Activated naive CD8-positive, alpha-beta T cell (primary cell): ENCODE measurements at regions not wholly inside any gene's neighbourhood (a gene's known extent, or its start where the extent isn't known, plus 50 kb on each side); places are given as distances from the start of the nearest gene placed in this dataset.
"Not testable (repeated sequence)": the region's sequence is repeated elsewhere in the genome, so short reads cannot be mapped to it uniquely, and the experiment has no call there.

Source experiments
- H3K27ac Mint-ChIP-seq: one replicate; pipeline ENCODE4 v1.8.0; 2021; ENCODE audit warnings: mixed read lengths
- H3K27me3 Mint-ChIP-seq: one replicate; pipeline ENCODE4 v1.8.0; 2021; ENCODE audit warnings: mixed read lengths
- H3K36me3 Mint-ChIP-seq: one replicate; pipeline ENCODE4 v1.8.0; 2021; ENCODE audit warnings: mixed read lengths
- H3K4me1 Mint-ChIP-seq: one replicate; pipeline ENCODE4 v1.8.0; 2021; ENCODE audit warnings: low read depth, mixed read lengths
- H3K4me3 Mint-ChIP-seq: one replicate; pipeline ENCODE4 v1.8.0; 2021; ENCODE audit warnings: mild to moderate bottlenecking, mixed read lengths
- H3K9me3 Mint-ChIP-seq: one replicate; pipeline ENCODE4 v1.8.0; 2021; ENCODE audit warnings: low read depth, mixed read lengths

DNA sequence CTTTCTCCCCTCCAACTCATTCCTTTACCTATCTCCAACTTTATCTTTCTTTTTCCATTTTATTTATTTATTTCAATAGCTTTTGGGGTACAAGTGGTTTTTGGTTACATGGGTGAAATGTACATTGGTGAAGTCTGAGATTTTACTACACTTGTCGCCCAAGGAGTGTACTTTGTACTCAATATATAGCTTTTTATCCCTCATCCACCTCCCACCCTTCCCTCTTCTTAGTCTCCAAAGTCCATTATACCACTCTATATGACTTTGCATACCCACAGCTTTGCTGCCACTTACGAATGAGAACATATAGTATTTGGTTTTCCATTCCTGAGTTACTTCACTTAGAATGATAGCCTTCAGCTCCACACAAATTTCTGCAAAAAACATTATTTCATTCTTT, 152.6 kb upstream of the NUDT4 start:
- Mint-ChIP-seq H3K36me3 (peaks cover 8% of the 10 kb centered on the region), H3K27ac (no peak overlapping the region), H3K4me3 (no peak overlapping the region), H3K9me3 (peaks cover 14% of the 10 kb centered on the region), H3K4me1 (peaks cover 2% of the 10 kb centered on the region), H3K27me3 (no peaks in the 10 kb centered on the region)

DNA sequence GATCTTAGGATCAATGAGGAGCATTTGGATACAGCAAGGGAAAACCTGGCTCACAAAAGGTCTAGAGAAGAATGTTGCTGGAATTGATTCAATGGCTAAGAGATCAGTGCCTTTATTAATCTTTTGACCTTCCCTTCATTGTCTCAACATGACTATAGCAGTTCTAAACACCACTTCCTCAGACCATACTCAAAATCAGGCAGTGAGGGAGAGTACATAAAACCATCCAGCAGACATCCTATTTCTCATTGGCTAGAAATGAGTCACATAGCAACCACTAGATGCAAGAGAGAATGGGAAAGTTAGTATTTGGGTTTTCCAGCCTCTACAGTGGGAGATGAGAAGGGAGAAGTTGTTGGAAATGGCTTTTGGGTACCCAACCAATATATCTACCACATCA, 151.4 kb upstream of the NUDT4 start:
- H3K4me3 Mint-ChIP-seq = no peak overlapping the region
- H3K27me3 Mint-ChIP-seq = no peaks in the 10 kb centered on the region
- peaks cover 7% of the 10 kb centered on the region for H3K36me3 Mint-ChIP-seq
- H3K27ac Mint-ChIP-seq = no peak overlapping the region
- peaks cover 7% of the 10 kb centered on the region for H3K9me3 Mint-ChIP-seq
- peaks cover 2% of the 10 kb centered on the region for H3K4me1 Mint-ChIP-seq

DNA sequence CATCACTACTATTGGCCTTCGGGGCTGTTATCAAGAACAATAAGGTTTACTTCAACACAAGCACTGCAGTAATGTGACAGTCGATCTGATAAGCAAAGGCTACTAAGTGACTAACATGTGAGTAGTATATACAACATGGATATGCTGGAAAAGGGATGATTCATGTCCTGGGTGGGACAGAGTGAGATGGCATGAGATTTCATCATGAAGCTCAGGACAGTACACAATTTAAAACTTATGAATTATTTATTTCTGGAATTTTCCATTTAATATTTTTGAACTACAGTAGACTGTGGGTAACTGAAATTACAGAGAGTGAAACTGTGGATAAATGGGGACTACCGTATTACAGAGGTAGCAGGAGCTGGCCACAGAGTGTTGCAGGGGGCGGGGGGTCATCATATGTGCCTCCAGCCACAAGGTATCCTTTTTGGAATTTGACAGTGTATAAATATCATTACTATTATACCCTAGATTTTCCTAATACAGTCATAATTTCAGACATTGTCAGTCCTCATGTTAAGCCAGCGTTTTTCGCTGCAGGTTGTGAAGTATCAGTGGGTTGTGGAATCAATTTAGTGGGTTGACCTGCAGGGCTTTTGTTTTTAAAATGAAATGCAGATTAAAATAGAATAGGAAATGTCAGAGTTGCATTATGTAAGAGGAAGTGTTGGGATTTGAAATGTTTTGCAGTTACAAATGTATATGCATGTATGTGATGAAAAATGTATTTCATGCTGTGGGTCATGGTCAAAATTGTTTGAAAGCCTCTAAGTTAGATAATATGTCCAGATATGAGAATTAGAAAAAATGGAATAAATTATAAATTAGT, 148.0 kb upstream of the NUDT4 start:
- Mint-ChIP-seq H3K27ac (no peak overlapping the region), H3K4me3 (no peak overlapping the region), H3K9me3 (peaks cover 4% of the 10 kb centered on the region), H3K4me1 (no peaks in the 10 kb centered on the region), H3K27me3 (no peaks in the 10 kb centered on the region), H3K36me3 (peaks cover 6% of the 10 kb centered on the region)

GRCh38 chr12:93230326-93230720, 147.4 kb upstream of the NUDT4 start:
- H3K4me3 Mint-ChIP-seq = no peak overlapping the region
- H3K27ac Mint-ChIP-seq = no peak overlapping the region
- peaks cover 4% of the 10 kb centered on the region for H3K9me3 Mint-ChIP-seq
- H3K27me3 Mint-ChIP-seq = no peaks in the 10 kb centered on the region
- peaks cover 6% of the 10 kb centered on the region for H3K36me3 Mint-ChIP-seq
- H3K4me1 Mint-ChIP-seq = no peaks in the 10 kb centered on the region

- Mint-ChIP-seq H3K36me3 (peaks cover 7% of the 10 kb centered on the region), H3K4me1 (no peaks in the 10 kb centered on the region), H3K27ac (no peak overlapping the region), H3K27me3 (no peaks in the 10 kb centered on the region), H3K4me3 (no peak overlapping the region), H3K9me3 (peaks cover 4% of the 10 kb centered on the region)
Measured at GRCh38 chr12:93231938-93232337, 145.8 kb upstream of the NUDT4 start.

- peaks cover 3% of the 10 kb centered on the region for H3K9me3 Mint-ChIP-seq
- H3K36me3 Mint-ChIP-seq = peaks cover 2% of the 10 kb centered on the region
- H3K4me1 Mint-ChIP-seq = no peaks in the 10 kb centered on the region
- no peak overlapping the region for H3K27ac Mint-ChIP-seq
- H3K4me3 Mint-ChIP-seq = no peak overlapping the region
- no peaks in the 10 kb centered on the region for H3K27me3 Mint-ChIP-seq
Measured at GRCh38 chr12:93234641-93235040, 143.1 kb upstream of the NUDT4 start.

DNA sequence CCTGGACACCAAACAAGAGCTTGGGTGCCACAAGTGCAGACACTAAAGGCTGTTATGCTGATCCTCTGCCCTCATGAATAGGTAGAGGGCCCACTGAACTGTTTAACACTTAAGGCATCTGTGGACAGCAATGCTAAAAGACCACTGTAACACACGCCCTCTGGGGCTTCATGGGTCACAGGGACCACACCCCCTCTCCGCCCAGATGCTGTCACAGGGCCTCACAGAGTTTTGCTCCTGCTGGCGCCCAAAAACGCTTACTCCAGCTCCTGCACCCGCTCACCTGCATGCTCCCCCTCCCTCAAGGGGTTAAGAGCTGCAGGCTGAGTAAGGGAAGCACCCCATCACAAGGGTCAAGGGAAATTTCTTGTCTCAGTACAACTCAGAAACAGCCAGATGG, 141.8 kb upstream of the NUDT4 start:
- H3K27me3 Mint-ChIP-seq = no peaks in the 10 kb centered on the region
- peaks cover 5% of the 10 kb centered on the region for H3K9me3 Mint-ChIP-seq
- no peaks in the 10 kb centered on the region for H3K4me1 Mint-ChIP-seq
- no peak overlapping the region for H3K4me3 Mint-ChIP-seq
- no peak overlapping the region for H3K27ac Mint-ChIP-seq
- peaks cover 2% of the 10 kb centered on the region for H3K36me3 Mint-ChIP-seq

- Mint-ChIP-seq H3K36me3 (peaks cover 2% of the 10 kb centered on the region), H3K9me3 (peaks cover 5% of the 10 kb centered on the region), H3K27ac (no peak overlapping the region), H3K27me3 (no peaks in the 10 kb centered on the region), H3K4me1 (no peaks in the 10 kb centered on the region), H3K4me3 (no peak overlapping the region)
Measured at GRCh38 chr12:93237235-93237915, 140.3 kb upstream of the NUDT4 start.

GRCh38 chr12:93238512-93239262, 139.0 kb upstream of the NUDT4 start:
- not testable (repeated sequence) for H3K27me3 Mint-ChIP-seq, H3K27ac Mint-ChIP-seq, H3K4me3 Mint-ChIP-seq, H3K9me3 Mint-ChIP-seq, H3K4me1 Mint-ChIP-seq, H3K36me3 Mint-ChIP-seq

DNA sequence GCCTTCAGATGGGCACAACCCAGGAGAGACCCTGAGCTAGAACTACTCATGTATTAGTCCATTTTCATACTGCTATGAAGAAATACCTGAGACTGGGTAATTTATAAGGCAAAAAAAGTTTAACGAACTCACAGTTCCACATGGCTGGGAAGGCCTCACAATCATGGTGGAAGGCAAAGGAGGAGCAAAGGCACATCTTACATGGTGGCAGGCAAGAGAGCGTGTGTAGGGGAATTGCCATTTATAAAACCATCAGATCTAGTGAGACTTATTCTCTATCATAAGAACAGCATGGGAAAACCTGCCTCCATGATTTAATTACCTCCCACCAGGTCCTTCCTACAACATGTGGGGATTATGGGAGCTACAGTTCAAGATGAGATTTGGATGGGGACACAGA, 137.9 kb upstream of the NUDT4 start:
- not testable (repeated sequence) for H3K27ac Mint-ChIP-seq, H3K9me3 Mint-ChIP-seq, H3K27me3 Mint-ChIP-seq, H3K36me3 Mint-ChIP-seq, H3K4me3 Mint-ChIP-seq
- peaks cover 19% of the 10 kb centered on the region for H3K4me1 Mint-ChIP-seq

- H3K27me3 Mint-ChIP-seq = no peaks in the 10 kb centered on the region
- H3K4me1 Mint-ChIP-seq = peaks cover 32% of the 10 kb centered on the region
Measured at GRCh38 chr12:93242154-93242972, 135.4 kb upstream of the NUDT4 start.

GRCh38 chr12:93243382-93243688, 134.4 kb upstream of the NUDT4 start:
- Mint-ChIP-seq H3K4me3 (no peak overlapping the region), H3K4me1 (peaks cover 37% of the 10 kb centered on the region), H3K27me3 (no peaks in the 10 kb centered on the region)

More at GRCh38 chr12:93242154-93242972, 135.4 kb upstream of the NUDT4 start:
- H3K27ac Mint-ChIP-seq = no peak overlapping the region
- H3K9me3 Mint-ChIP-seq = peaks cover 5% of the 10 kb centered on the region
- H3K4me3 Mint-ChIP-seq = no peak overlapping the region
- H3K36me3 Mint-ChIP-seq = no peaks in the 10 kb centered on the region

DNA sequence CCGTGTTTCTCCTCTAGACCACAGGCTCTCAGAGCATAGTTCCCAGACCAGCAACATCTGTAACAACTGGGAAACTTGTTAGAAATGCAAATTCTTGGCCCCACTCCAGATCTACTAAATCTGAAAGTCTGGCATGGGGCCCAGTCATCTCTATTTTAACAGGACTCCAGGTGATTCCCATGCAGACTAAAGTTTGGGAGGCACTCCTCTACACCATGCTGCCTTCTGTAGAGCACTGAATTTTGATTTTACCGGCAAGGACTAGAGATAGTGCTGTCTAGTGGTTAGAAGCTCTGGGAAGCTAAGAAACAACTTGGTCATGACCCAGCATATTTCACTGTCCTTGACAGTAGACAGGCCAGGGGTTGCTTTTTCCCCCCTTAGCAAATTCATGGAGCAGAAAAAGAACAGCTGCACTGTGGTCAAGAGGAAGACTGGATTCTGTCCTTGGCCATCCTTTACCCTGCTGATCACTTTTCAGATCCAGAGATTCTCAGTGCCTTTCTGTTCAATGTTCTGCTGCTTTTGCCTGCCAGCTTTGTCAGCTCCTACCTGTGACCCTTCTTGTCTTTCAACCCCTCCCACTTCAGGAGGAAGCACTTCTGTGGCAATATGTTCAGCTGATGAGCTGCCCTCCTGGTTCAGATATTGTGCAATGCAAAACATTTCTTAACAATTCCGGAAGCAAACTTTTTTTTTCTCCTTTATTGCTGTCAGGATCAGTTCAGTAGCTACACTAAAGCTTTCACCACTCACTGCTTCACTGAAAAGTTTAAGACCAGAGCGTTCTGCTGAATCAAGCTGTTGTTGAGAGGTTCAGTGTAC, 133.8 kb upstream of the NUDT4 start:
- H3K9me3 Mint-ChIP-seq = peaks cover 5% of the 10 kb centered on the region
- H3K27me3 Mint-ChIP-seq = no peaks in the 10 kb centered on the region
- H3K4me1 Mint-ChIP-seq = peaks cover 42% of the 10 kb centered on the region
- peak overlapping the region; percentile 71 for H3K4me3 Mint-ChIP-seq
- no peaks in the 10 kb centered on the region for H3K36me3 Mint-ChIP-seq
- peak overlapping the region; percentile 93 for H3K27ac Mint-ChIP-seq

More at GRCh38 chr12:93243382-93243688, 134.4 kb upstream of the NUDT4 start:
- peak overlapping the region; percentile 43 for H3K27ac Mint-ChIP-seq
- no peaks in the 10 kb centered on the region for H3K36me3 Mint-ChIP-seq
- peaks cover 5% of the 10 kb centered on the region for H3K9me3 Mint-ChIP-seq

DNA sequence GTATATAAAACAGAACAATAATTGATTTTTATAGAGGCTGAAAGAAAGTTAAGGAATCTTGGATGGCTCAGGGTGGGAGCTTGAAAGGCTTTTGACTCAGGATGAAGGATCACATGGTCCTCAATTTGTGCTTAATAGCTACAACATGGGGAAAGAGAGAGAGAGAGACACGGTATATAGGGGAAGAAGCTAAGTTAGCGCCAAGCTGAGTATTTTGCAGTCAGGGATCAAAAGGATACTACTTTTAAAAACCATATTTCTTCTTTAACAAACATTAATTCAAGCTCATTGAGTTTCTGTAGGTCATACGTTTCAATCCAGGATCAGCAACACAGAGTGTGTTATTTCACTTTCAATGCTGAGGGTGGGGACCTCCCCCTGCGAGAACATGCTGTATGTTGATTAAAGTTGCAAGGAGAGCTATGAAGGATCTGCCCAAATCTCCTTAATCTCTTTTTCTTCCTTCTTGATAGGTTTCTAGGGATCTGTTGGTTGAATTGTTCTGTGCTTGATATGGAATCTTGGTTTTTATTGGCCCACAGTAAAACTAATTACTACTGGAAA, 133.1 kb upstream of the NUDT4 start:
- H3K27me3 Mint-ChIP-seq = no peaks in the 10 kb centered on the region
- H3K36me3 Mint-ChIP-seq = no peaks in the 10 kb centered on the region
- H3K4me3 Mint-ChIP-seq = peak overlapping the region; percentile 71
- peaks cover 3% of the 10 kb centered on the region for H3K9me3 Mint-ChIP-seq
- H3K27ac Mint-ChIP-seq = peak overlapping the region; percentile 93
- H3K4me1 Mint-ChIP-seq = peaks cover 48% of the 10 kb centered on the region
